Heart left ventricle (tissue), 13 donors: ENCODE measurements at regions not wholly inside any gene's neighbourhood (a gene's known extent, or its start where the extent isn't known, plus 50 kb on each side); places are given as distances from the start of the nearest gene placed in this dataset.

Experiments used
- CTCF ChIP-seq, 12 donors: fragments of 200-600 bp; sonication (generic) in 4 of 12; IDR thresholded peaks; one replicate each; pipeline versions ENCODE4 v1.5.0 to v1.8.0; 2018 to 2022; ENCODE audit warnings: antibody characterized with exemption in 12 of 12, mild to moderate bottlenecking in 5 of 12
- POLR2A ChIP-seq, 2 donors: fragments of 450-650 bp; IDR thresholded peaks; one replicate each; pipeline ENCODE4 v1.6.1; 2017; ENCODE audit warnings: antibody characterized with exemption in 2 of 2, mild to moderate bottlenecking in 2 of 2, moderate library complexity in 2 of 2
- donor health status: ischemic (EF 13 %, LVEDD 7.1; RV severe dilation, severe dysfunction).
- donor health status: DM: no; HTN: yes; CAD: no.
- donor health status: DM: no; HTN: no; CAD: no.
- donor health status: ischemic (EF 25% LVEDD 6.9; RV normal size, moderate dysfunction).
- donor health status: ischemic (EF 25% LVEDD 5.7; RV mildly dilated, moderate dysfunction).
- donor health status: ischemic (EF 35%, LVEDD 5.7; RV mildly dilated, moderate dysfunction).
- donor health status: nonischemic (EF 11% LVEDD 7.7; RV severe dilation, severe dysfunction).
- donor health status: DM: yes; HTN: yes; CAD: no.
- donor health status: PGD.
- donor health status: ischemic (EF 29% LVEDD 5.4; RV normal size, mild dysfunction).
- donor health status: nonischemic (EF 23%, LVEDD 6.1; RV moderate dilation, normal function).

GRCh38 chr2:221050020-221050795 is 521.9 kb downstream of the EPHA4 start:
- TF ChIP-seq CTCF (IDR thresholded peaks at IDR 0.05) (no peak), POLR2A (IDR thresholded peaks at IDR 0.05) (no peak)
